HCT116 (cell line): ENCODE measurements at regions not wholly inside any gene's neighbourhood (a gene's known extent, or its start where the extent isn't known, plus 50 kb on each side); places are given as distances from the start of the nearest gene placed in this dataset.
"Not testable (repeated sequence)": the region's sequence is repeated elsewhere in the genome, so short reads cannot be mapped to it uniquely, and the experiment has no call there.

Experiments
- ATAC-seq: fragments of 200-7000 bp; cut with Tn5 transposase; 2 replicates; pipeline ENCODE4 v1.9.1; 2020; ENCODE audit warnings: mild to moderate bottlenecking, moderate library complexity
- BruUV-seq: library from RNA; stranded (reverse); fragments of 400-500 nt; replicated peaks from 2 replicates; lab custom pipeline; 2021; lab: Mats Ljungman, UMichigan
- CTCF ChIA-PET: fragments of 300-600 bp; sonication (Branson Sonifier 250); formaldehyde crosslinking; loops from one replicate; lab custom pipeline; 2021; ENCODE audit warnings: antibody characterized with exemption; lab: Charles Lee
- POLR2A ChIA-PET: fragments of 300-600, 350-600 bp; sonication (Branson Sonifier 250); formaldehyde crosslinking; loops from one replicate; lab custom pipeline; 2021; ENCODE audit warnings: antibody characterized with exemption; lab: Charles Lee
- RAD21 ChIA-PET, 2 experiments: fragments of 300-600 bp; sonication (Branson Sonifier 250); formaldehyde crosslinking; loops; one replicate each; lab custom pipeline; 2023; ENCODE audit warnings: low total read pairs in 2 of 2; ENCODE audit not compliant: uncharacterized antibody in 2 of 2, unreplicated experiment in 2 of 2, low non-redundant PET in 1 of 2; lab: Charles Lee
- DNase-seq: peaks from one replicate; pipeline ENCODE4 v3.0.0-alpha.2; 2010; ENCODE audit warnings: low read depth, low spot score
- H2AFZ ChIP-seq: fragments of 200-600 bp; shearing (Covaris generic), sonication (generic); 2 replicates; pipeline ENCODE4 v1.6.1; 2017; ENCODE audit warnings: low read depth, mixed run types, mixed read lengths, antibody characterized with exemption, low read length; ENCODE audit not compliant: poor library complexity, severe bottlenecking
- H3K27ac ChIP-seq: 2 replicates; pipeline ENCODE4 v1.5.1; 2012; ENCODE audit warnings: low read depth, low read length
- H3K27me3 ChIP-seq: fragments of 200-600 bp; sonication (generic); 2 replicates; pipeline ENCODE4 v1.6.1; 2016; ENCODE audit warnings: mixed run types, low read length, mixed read lengths; ENCODE audit not compliant: insufficient read depth
- H3K36me3 ChIP-seq, 2 experiments: fragments of 200-500 bp in 1 of 2; fragments of 200-600 bp in 1 of 2; sonication (Bioruptor generic) in 1 of 2; sonication (generic) in 1 of 2; 2 replicates each; pipeline versions ENCODE4 v1.5.1 to v1.6.1; 2014 to 2016; ENCODE audit warnings: low read length in 2 of 2, inconsistent platforms in 1 of 2, mixed read lengths in 1 of 2, mixed run types in 1 of 2; ENCODE audit not compliant: insufficient read depth in 2 of 2, control insufficient read depth in 1 of 2
- H3K4me1 ChIP-seq, 2 experiments: fragments of 200-600 bp in 1 of 2; sonication (generic) in 1 of 2; 2 replicates each; pipeline versions ENCODE4 v1.5.1 to v1.6.1; 2012 to 2017; ENCODE audit warnings: low read length in 2 of 2, inconsistent platforms in 1 of 2, mild to moderate bottlenecking in 1 of 2, mixed read lengths in 1 of 2, mixed run types in 1 of 2, moderate library complexity in 1 of 2; ENCODE audit not compliant: insufficient read depth in 2 of 2, control insufficient read depth in 1 of 2
- H3K4me2 ChIP-seq: fragments of 200-600 bp; sonication (generic); 2 replicates; pipeline ENCODE4 v1.6.1; 2017; ENCODE audit warnings: mixed run types, low read length, mixed read lengths
- H3K4me3 ChIP-seq, 2 experiments: fragments of 200-600 bp in 1 of 2; sonication (generic) in 1 of 2; replicated peaks in 1 of 2; 2 replicates each; pipeline ENCODE4 v1.5.1; 2011 to 2016; ENCODE audit warnings: low read length in 2 of 2, control low read depth in 1 of 2, low read depth in 1 of 2, mild to moderate bottlenecking in 1 of 2, mixed read lengths in 1 of 2, mixed run types in 1 of 2
- H3K79me2 ChIP-seq: fragments of 200-600 bp; sonication (generic); 2 replicates; pipeline ENCODE4 v1.6.1; 2017; ENCODE audit warnings: mild to moderate bottlenecking, mixed run types, low read length, moderate library complexity, mixed read lengths; ENCODE audit not compliant: insufficient read depth
- H3K9ac ChIP-seq: fragments of 200-600 bp; sonication (generic); 2 replicates; pipeline ENCODE4 v1.6.1; 2016; ENCODE audit warnings: low read length, mixed read lengths
- H3K9me2 ChIP-seq: fragments of 200-600 bp; sonication (generic), shearing (Covaris generic); 2 replicates; pipeline ENCODE4 v1.6.1; 2017; ENCODE audit warnings: mixed run types, mild to moderate bottlenecking, moderate library complexity; ENCODE audit not compliant: insufficient read depth
- H3K9me3 ChIP-seq, 2 experiments: fragments of 200-500 bp in 1 of 2; fragments of 200-600 bp in 1 of 2; sonication (Bioruptor generic) in 1 of 2; sonication (generic) in 1 of 2; 2 replicates each; pipeline ENCODE4 v1.6.1; 2014 to 2017; ENCODE audit warnings: low read length in 2 of 2, mixed read lengths in 2 of 2, inconsistent platforms in 1 of 2, low read depth in 1 of 2, mild to moderate bottlenecking in 1 of 2, mixed run types in 1 of 2, moderate library complexity in 1 of 2; ENCODE audit not compliant: control insufficient read depth in 1 of 2, insufficient read depth in 1 of 2
- H4K20me1 ChIP-seq: fragments of 200-600 bp; sonication (generic), shearing (Covaris generic); 2 replicates; pipeline ENCODE4 v1.6.1; 2017; ENCODE audit warnings: mixed run types, mild to moderate bottlenecking, moderate library complexity; ENCODE audit not compliant: insufficient read depth
- FOSL1 ChIP-seq: IDR thresholded peaks from 2 replicates; pipeline ENCODE4 v1.6.1; 2012; ENCODE audit warnings: low read depth
- intact Hi-C: fragments of 100-400 bp; cut with micrococcal nuclease; formaldehyde crosslinking; loops from 2 replicates; pipeline ENCODE4 v1.10.0; 2022
- TF ChIP-seq, protein P1 (sequence below), 3 experiments: fragments of 200-600 bp in 1 of 3; sonication (generic) in 1 of 3; IDR thresholded peaks in 2 of 3; conservative IDR thresholded peaks in 1 of 3; 2 replicates each; pipeline ENCODE4 v1.5.1; 2012 to 2017; ENCODE audit warnings: low read depth in 2 of 3, low read length in 2 of 3, antibody characterized with exemption in 1 of 3, borderline replicate concordance in 1 of 3, control low read depth in 1 of 3, mild to moderate bottlenecking in 1 of 3, mixed read lengths in 1 of 3, mixed run types in 1 of 3, moderate library complexity in 1 of 3; ENCODE audit not compliant: insufficient read depth in 1 of 3

DNA sequence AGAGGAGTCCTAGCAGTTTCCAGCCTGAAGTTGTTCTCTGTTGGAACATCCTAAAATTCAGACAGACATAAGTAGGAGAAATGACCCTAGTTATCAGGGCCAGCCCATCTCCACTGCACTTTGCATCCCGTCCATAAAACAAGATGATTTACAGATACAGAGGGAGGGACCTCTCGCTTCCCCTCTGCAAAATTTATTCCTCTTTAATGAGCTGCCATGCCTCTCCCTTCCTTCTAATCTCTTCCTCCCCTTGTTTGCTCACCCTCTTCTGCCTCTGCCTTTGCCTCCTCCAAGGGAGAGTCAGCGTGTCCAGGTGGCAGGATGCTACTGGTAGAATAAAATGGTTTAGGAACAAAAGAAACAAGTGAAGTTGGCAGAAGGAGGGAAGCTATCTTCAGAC, 351.3 kb downstream of the SOX9 start:
- Histone ChIP-seq H3K36me3 (no peaks in the 10 kb centered on the region), H3K4me1 (peaks cover 0 to 54% of the 10 kb centered on the region in 2 experiments; a peak in 3 of 4 replicates), H3K27ac (no peak overlapping the region), H3K9me2 (no peaks in the 10 kb centered on the region), H3K4me3 (no peak overlapping the region), H3K79me2 (peaks cover 83% of the 10 kb centered on the region), H4K20me1 (peaks cover 3% of the 10 kb centered on the region; the same call in 1 of the 2 replicates), H3K27me3 (no peaks in the 10 kb centered on the region), H3K9ac (no peak overlapping the region), H2AFZ (no peak overlapping the region), H3K9me3 (no peaks in the 10 kb centered on the region), H3K4me2 (no peak overlapping the region)
- ATAC-seq (no peak), DNase-seq (no peak)
- ChIA-PET CTCF (no interaction called here), POLR2A (no interaction called here), RAD21 (no interaction called here)
- BruUV-seq = no TSS peak
- intact Hi-C loops = no loop called here
- no peak for TF ChIP-seq FOSL1

DNA sequence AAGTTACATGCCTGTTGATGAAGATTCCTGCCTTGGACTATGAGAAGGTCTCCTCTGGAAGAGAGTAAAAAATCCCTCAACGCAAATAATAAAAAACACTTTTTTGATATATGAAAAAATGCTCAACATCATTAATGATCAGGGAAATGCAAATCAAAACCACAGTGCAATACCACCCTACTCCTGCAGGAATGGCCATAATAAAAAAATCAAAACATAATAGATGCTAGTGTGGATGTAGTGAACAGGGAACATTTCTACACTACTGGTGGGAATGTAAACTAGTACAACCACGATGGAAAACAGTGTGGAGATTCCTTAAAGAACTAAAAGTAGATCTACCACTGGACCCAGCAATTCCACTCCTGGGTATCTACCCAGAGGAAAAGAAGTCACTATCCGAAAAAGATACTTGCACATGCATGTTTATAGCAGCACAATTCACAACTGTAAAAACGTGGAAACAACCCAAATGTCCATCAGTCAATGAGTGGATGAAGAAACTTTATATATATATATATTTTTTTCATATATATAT, 352.1 kb downstream of the SOX9 start:
- POLR2A ChIA-PET, H3K4me2 ChIP-seq, H3K36me3 ChIP-seq, H3K27me3 ChIP-seq, intact Hi-C loops, H3K9ac ChIP-seq, H4K20me1 ChIP-seq, RAD21 ChIA-PET, H3K9me3 ChIP-seq, H2AFZ ChIP-seq, H3K27ac ChIP-seq, H3K4me3 ChIP-seq, BruUV-seq: not testable (repeated sequence)
- H3K79me2 ChIP-seq = peaks cover 82% of the 10 kb centered on the region; the same call in 1 of the 2 replicates
- peak; percentile 28; the same call in 1 of the 2 replicates for ATAC-seq
- peaks cover 0 to 53% of the 10 kb centered on the region in 2 experiments; a peak in 3 of 4 replicates for H3K4me1 ChIP-seq
- TF ChIP-seq, protein P1, sequence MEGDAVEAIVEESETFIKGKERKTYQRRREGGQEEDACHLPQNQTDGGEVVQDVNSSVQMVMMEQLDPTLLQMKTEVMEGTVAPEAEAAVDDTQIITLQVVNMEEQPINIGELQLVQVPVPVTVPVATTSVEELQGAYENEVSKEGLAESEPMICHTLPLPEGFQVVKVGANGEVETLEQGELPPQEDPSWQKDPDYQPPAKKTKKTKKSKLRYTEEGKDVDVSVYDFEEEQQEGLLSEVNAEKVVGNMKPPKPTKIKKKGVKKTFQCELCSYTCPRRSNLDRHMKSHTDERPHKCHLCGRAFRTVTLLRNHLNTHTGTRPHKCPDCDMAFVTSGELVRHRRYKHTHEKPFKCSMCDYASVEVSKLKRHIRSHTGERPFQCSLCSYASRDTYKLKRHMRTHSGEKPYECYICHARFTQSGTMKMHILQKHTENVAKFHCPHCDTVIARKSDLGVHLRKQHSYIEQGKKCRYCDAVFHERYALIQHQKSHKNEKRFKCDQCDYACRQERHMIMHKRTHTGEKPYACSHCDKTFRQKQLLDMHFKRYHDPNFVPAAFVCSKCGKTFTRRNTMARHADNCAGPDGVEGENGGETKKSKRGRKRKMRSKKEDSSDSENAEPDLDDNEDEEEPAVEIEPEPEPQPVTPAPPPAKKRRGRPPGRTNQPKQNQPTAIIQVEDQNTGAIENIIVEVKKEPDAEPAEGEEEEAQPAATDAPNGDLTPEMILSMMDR (IDR thresholded peaks at IDR 0.05 in 2 of 3, conservative IDR thresholded peaks at IDR 0.05 in 1 of 3; ENCODE audit: borderline replicate concordance in 1 of 3, insufficient read depth in 1 of 3, low read depth in 2 of 3, low read length in 2 of 3) = 0 out of 6 replicates have a peak, but pooled peaks of 1 of the 3 experiments have one; percentile 4
- TF ChIP-seq, all 23 proteins: peak for 1; not testable (repeated sequence) for 22
- H3K9me2 ChIP-seq, CTCF ChIA-PET, DNase-seq: not testable (repeated sequence)
